GM19035 (cell line): ENCODE measurements at regions not wholly inside any gene's neighbourhood (a gene's known extent, or its start where the extent isn't known, plus 50 kb on each side); places are given as distances from the start of the nearest gene placed in this dataset.
"Not testable (repeated sequence)": the region's sequence is repeated elsewhere in the genome, so short reads cannot be mapped to it uniquely, and the experiment has no call there.

Experiments
- ATAC-seq: cut with Tn5 transposase; IDR thresholded peaks from one replicate; pipeline ENCODE4 v1.9.1; 2021; ENCODE audit not compliant: unreplicated experiment

- ATAC-seq = no peak
Measured at GRCh38 chr3:102032491-102033383, 183.4 kb downstream of the NFKBIZ start.

GRCh38 chr3:102034639-102035451 lies 185.5 kb downstream of the NFKBIZ start:
- peak; percentile 39 for ATAC-seq

GRCh38 chr3:102036017-102036416 lies 186.7 kb downstream of the NFKBIZ start:
- peak; percentile 37 for ATAC-seq

GRCh38 chr3:102036472-102036871 lies 187.2 kb downstream of the NFKBIZ start:
- ATAC-seq = no peak

- no peak for ATAC-seq
Measured at GRCh38 chr3:102037209-102037608, 187.9 kb downstream of the NFKBIZ start.

- ATAC-seq = no peak
Measured at GRCh38 chr3:102037791-102038190, 188.5 kb downstream of the NFKBIZ start.

- peak; percentile 88 for ATAC-seq
Measured at GRCh38 chr3:102038477-102039142, 189.3 kb downstream of the NFKBIZ start.

GRCh38 chr3:102040144-102040543 lies 190.8 kb downstream of the NFKBIZ start:
- ATAC-seq = not testable (repeated sequence)

- ATAC-seq = no peak
Measured at GRCh38 chr3:102053375-102053989, 204.2 kb downstream of the NFKBIZ start.

GRCh38 chr3:102054543-102055080 lies 205.3 kb downstream of the NFKBIZ start:
- no peak for ATAC-seq

GRCh38 chr3:102057781-102058421 lies 208.6 kb downstream of the NFKBIZ start:
- peak; percentile 77 for ATAC-seq

- ATAC-seq = peak; percentile 72
Measured at GRCh38 chr3:102059145-102059943, 210.0 kb downstream of the NFKBIZ start.

GRCh38 chr3:102060814-102061213 lies 211.5 kb downstream of the NFKBIZ start:
- ATAC-seq = peak; percentile 35

- no peak for ATAC-seq
Measured at GRCh38 chr3:102063572-102063971, 214.3 kb downstream of the NFKBIZ start.

- no peak for ATAC-seq
Measured at GRCh38 chr3:102066470-102066869, 217.2 kb downstream of the NFKBIZ start.

- ATAC-seq = no peak
Measured at GRCh38 chr3:102068327-102068726, 219.0 kb downstream of the NFKBIZ start.

GRCh38 chr3:102068736-102069135 lies 219.4 kb downstream of the NFKBIZ start:
- no peak for ATAC-seq

GRCh38 chr3:102069211-102069662 lies 219.9 kb downstream of the NFKBIZ start:
- ATAC-seq = no peak

GRCh38 chr3:102074946-102075345 lies 225.6 kb downstream of the NFKBIZ start:
- no peak for ATAC-seq
